ENCODE measurements at regions not wholly inside any gene's neighbourhood (a gene's known extent, or its start where the extent isn't known, plus 50 kb on each side); places are given as distances from the start of the nearest gene placed in this dataset.

GRCh38 chr19:29029268-29029958, 183.5 kb downstream of the UQCRFS1 start:
- no peak for TF ChIP-seq CTCF (IDR thresholded peaks at IDR 0.05; ENCODE audit: extremely low read depth in 1 of 2, insufficient read depth in 1 of 2, low read depth in 1 of 2, low read length in 2 of 2)
- TF ChIP-seq POLR2A (IDR thresholded peaks at IDR 0.05; ENCODE audit: low read depth, low read length): no peak
- TF ChIP-seq POLR2AphosphoS5 (IDR thresholded peaks at IDR 0.05; ENCODE audit: insufficient read depth, low read depth, low read length): no peak
- no peak for TF ChIP-seq MYC (IDR thresholded peaks at IDR 0.05; ENCODE audit: low read depth, low read length)
- no peak for TF ChIP-seq EZH2 (IDR thresholded peaks at IDR 0.05; ENCODE audit: borderline replicate concordance, low read depth, low read length, severe bottlenecking)

All from endothelial cell of umbilical vein (primary cell).